ENCODE measurements at regions not wholly inside any gene's neighbourhood (a gene's known extent, or its start where the extent isn't known, plus 50 kb on each side); places are given as distances from the start of the nearest gene placed in this dataset.

GRCh38 chr13:88464851-88465250 is 793.7 kb downstream of the SLITRK5 start:
- Histone ChIP-seq H3K79me2 (ENCODE audit: control insufficient read depth, insufficient read depth, low read length) (no peaks in the 10 kb centered on the region), H3K36me3 (ENCODE audit: control insufficient read depth, insufficient read depth, low read length) (no peaks in the 10 kb centered on the region), H4K20me1 (replicated peaks; ENCODE audit: control insufficient read depth, insufficient read depth, low read length) (no peaks in the 10 kb centered on the region), H3K9ac (ENCODE audit: insufficient read depth in 1 of 2, low read depth in 2 of 2, low read length in 2 of 2) (no peak overlapping the region), H3K27me3 (ENCODE audit: control insufficient read depth in 2 of 2, insufficient read depth in 2 of 2, low read length in 2 of 2) (no peaks in the 10 kb centered on the region), H3K27ac (ENCODE audit: extremely low read depth, low read depth, low read length) (no peak overlapping the region), H3K4me2 (ENCODE audit: insufficient read depth, low read length) (no peak overlapping the region), H2AFZ (ENCODE audit: low read depth, low read length) (no peak overlapping the region), H3K9me1 (ENCODE audit: control insufficient read depth, insufficient read depth, low read length) (no peaks in the 10 kb centered on the region), H3K9me3 (replicated peaks; ENCODE audit: control insufficient read depth, insufficient read depth, low read depth, low read length) (no peaks in the 10 kb centered on the region), H3K4me3 (no peak overlapping the region), H3K4me1 (replicated peaks in 1 of 2; ENCODE audit: control insufficient read depth in 2 of 2, insufficient read depth in 2 of 2, low read length in 2 of 2) (no peaks in the 10 kb centered on the region)
- in situ Hi-C loops (cut with MboI), result no loop called here
- intact Hi-C loops (cut with micrococcal nuclease), result no loop called here
- ATAC-seq (no peak), DNase-seq (ENCODE audit: extremely low read depth in 1 of 4, low spot score in 3 of 4) (no peak), FAIRE-seq (no peak)
- CTCF ChIA-PET (ENCODE audit: low intra/inter-chr PET ratio), result no interaction called here
- POLR2A ChIA-PET, result no interaction called here
- WGBS (ENCODE audit: insufficient coverage, low coverage, missing lambda C conversion rate), result 0% methylated on average over 5 of the region's 6 CpGs
- BruUV-seq (replicated peaks), result no TSS peak
- no peak for TF ChIP-seq ATF6 (CRISPR knock-in tag; IDR thresholded peaks at IDR 0.05)
- TF ChIP-seq ZNF347 (CRISPR knock-in tag; IDR thresholded peaks at IDR 0.05; ENCODE audit: low read depth), result no peak
- no peak for TF ChIP-seq MTF1 (CRISPR knock-in tag; IDR thresholded peaks at IDR 0.05; ENCODE audit: borderline replicate concordance)
- no peak for TF ChIP-seq HNRNPUL1 (IDR thresholded peaks at IDR 0.05; ENCODE audit: low read length)
- no peak for TF ChIP-seq ZNF318 (IDR thresholded peaks at IDR 0.05; ENCODE audit: borderline replicate concordance in 1 of 2, low read depth in 1 of 2)
- no peak for TF ChIP-seq ETS2 (tag; IDR thresholded peaks at IDR 0.05; ENCODE audit: borderline replicate concordance, poor library complexity, severe bottlenecking)
- TF ChIP-seq DPF2 (IDR thresholded peaks at IDR 0.05), result no peak
- no peak for TF ChIP-seq YY1 (IDR thresholded peaks at IDR 0.05; ENCODE audit: borderline replicate concordance in 1 of 3, control insufficient read depth in 1 of 3, extremely low read depth in 1 of 3, insufficient read depth in 3 of 3, insufficient read length in 1 of 3, insufficient replicate concordance in 2 of 3, low read depth in 1 of 3, low read length in 2 of 3)
- TF ChIP-seq MTA1 (IDR thresholded peaks at IDR 0.05; ENCODE audit: borderline replicate concordance), result no peak
- no peak for TF ChIP-seq MBD1 (CRISPR knock-in tag; IDR thresholded peaks at IDR 0.05)

All from K562 (cell line).